ENCODE measurements at regions not wholly inside any gene's neighbourhood (a gene's known extent, or its start where the extent isn't known, plus 50 kb on each side); places are given as distances from the start of the nearest gene placed in this dataset.

DNA sequence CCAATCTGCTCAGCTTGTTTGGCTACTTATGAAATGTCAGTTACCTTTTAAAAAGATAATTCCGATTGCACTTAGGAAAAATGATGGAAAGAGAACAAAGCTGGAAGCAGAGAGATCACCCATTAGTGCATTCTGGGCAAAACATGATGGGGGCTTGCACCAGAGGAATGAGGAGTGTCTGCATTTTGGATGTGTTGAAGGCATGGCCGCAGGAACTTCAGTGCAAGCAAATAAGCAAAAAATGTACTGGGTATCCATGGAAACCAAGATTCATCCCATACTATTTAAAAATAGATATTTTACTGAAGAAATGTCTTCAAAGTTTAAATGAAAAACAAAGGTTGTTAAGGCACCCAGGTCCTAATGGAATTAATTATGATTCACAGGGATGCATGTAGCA, 655.0 kb downstream of the POM121L12 start:
- Histone ChIP-seq H3K4me3 (no peak overlapping the region), H3K27ac (no peak overlapping the region)

- Histone ChIP-seq H3K27ac (no peak overlapping the region), H3K4me3 (no peak overlapping the region)
Observed at GRCh38 chr7:53697913-53698312, 662.5 kb downstream of the POM121L12 start.

DNA sequence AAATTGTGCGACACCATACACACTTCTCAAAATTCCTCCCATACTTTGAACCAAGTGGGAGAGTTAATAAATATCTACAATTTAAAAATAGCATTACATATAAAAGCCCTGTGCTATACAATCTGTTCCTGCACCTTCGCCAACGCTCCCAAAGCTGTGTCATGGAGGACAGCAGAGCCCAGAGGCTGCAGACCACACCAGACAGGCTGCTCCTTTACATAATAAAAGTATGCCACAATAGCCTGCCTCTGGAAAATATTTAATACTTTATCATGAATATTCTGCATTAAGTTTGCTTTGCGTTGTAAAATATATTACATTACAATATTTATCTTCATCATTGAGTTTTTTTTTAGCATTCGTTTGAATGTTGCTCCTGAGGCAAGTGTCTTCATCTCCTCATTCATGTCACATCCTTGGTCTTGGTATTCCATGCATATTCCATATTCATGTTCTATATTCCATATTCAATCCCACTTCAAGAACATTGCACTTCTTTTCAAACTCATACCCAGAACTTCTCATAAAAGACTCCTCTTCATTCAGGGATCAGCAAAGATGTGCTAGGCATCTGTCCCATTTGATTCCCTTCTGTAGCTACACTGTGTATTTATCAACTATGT, 663.9 kb downstream of the POM121L12 start:
- no peak overlapping the region for H3K27ac ChIP-seq
- no peak overlapping the region for H3K4me3 ChIP-seq

DNA sequence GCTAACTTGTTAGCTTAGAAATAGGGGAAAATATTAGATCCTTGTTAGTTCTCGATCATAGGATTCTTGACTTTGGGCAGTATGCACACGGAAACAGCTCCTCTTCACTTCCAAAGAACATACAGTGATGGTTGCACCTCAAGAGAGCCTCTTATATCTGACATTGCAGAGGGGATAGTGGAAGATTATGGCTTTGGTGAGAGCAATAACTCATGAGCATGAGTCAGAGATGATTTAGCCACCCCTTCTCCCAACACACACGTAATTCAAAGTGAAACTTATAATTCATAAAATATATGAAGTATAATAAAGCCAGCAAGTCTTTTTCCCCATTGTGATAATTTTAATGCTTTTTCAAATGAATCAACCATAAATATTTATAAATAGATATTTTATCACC, 683.7 kb downstream of the POM121L12 start:
- Histone ChIP-seq H3K27ac (no peak overlapping the region), H3K4me3 (no peak overlapping the region)

DNA sequence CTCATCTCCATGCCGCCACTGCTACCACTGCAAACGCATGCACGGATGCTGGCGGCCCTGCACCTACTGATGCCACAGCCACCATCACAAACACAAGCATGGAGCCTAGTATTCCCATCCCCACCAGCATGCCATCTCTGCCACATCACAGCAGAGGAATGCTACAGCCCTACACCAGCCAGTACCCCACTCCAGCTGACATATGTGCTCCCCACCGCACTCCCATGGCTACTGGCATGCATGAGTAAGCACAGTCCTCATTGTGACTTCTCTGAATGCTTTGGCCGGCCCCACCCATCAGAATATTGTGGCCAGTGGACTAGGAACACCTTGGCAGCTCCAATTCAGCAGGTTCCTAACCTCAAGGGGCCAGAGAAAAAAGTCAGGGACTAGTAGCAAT, 705.5 kb downstream of the POM121L12 start:
- H3K4me3 ChIP-seq: no peak overlapping the region
- H3K27ac ChIP-seq: no peak overlapping the region

GRCh38 chr7:53743697-53744402, 708.4 kb downstream of the POM121L12 start:
- Histone ChIP-seq H3K4me3 (no peak overlapping the region), H3K27ac (peak overlapping the region in 1 of 21 experiments; percentile 46)

GRCh38 chr7:53744403-53744760, 708.9 kb downstream of the POM121L12 start:
- no peak overlapping the region for H3K4me3 ChIP-seq
- H3K27ac ChIP-seq: no peak overlapping the region

- Histone ChIP-seq H3K27ac (no peak overlapping the region), H3K4me3 (no peak overlapping the region)
Observed at GRCh38 chr7:53756946-53757345, 721.5 kb downstream of the POM121L12 start.

GRCh38 chr7:53768186-53768585, 732.8 kb downstream of the POM121L12 start:
- no peak overlapping the region for H3K4me3 ChIP-seq
- H3K27ac ChIP-seq: no peak overlapping the region

GRCh38 chr7:53771701-53772100, 736.3 kb downstream of the POM121L12 start:
- Histone ChIP-seq H3K4me3 (no peak overlapping the region), H3K27ac (no peak overlapping the region)

GRCh38 chr7:53776323-53776722, 740.9 kb downstream of the POM121L12 start:
- Histone ChIP-seq H3K27ac (no peak overlapping the region), H3K4me3 (no peak overlapping the region)

DNA sequence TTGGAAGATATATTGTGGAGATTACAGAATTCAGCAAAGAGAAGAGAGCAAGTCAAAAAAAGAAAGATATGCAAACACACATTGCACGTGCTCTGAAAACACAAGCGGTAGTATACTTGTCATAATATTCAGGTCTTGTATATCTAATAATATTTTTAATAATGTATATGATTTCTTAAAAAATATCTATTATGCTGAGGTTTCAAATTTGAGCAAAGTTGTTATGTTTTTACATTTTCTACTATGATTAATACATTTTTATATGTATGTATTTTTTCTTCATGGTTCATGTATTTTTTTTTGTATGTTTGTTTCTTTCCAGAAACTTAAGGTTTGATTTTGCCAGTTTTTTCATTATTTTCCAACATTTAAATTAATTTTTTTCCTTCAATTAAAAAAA, 752.4 kb upstream of the VSTM2A start:
- no peak overlapping the region for H3K4me3 ChIP-seq
- H3K27ac ChIP-seq: no peak overlapping the region

DNA sequence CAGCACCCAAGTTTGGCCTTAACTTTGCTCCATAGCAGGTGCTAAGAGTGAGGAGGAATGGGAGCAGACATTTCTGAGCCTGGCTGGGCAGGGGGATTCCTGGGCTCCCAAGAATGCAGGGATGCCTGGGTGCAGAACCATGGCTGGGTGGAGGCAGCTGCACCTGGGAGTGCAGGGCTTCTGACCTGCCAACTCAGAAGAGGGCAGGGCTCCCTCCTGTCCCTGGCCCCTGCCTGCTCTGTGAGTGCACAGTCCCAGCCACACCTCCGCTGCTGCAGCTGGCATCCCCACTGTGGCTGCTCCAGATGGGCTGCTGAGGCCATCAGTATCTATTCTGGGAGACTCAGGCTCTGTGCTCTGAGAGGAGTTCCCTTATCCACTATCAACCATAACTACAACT, 747.4 kb upstream of the VSTM2A start:
- H3K4me3 ChIP-seq: no peak overlapping the region
- H3K27ac ChIP-seq: no peak overlapping the region

DNA sequence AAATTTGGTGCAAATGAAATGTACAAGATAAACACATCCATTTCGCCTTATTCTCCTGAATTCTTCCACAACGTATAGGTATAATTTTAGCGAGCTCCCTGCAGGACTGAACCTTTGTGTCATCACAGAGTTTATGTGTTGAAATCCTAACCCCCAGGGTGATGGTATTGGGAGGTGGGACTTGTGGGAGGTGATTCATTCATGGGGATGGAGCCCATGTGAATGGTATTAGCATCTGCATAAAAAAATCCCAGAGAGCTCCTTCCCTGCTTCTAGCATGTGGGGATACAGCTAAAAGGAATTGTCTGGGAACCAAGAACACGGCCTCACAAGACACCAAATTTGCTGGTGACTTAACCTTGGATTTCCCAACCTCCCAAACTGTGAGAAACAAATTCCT, 741.4 kb upstream of the VSTM2A start:
- Histone ChIP-seq H3K4me3 (no peak overlapping the region), H3K27ac (no peak overlapping the region)

GRCh38 chr7:53806119-53806518, 736.1 kb upstream of the VSTM2A start:
- H3K4me3 ChIP-seq: no peak overlapping the region

DNA sequence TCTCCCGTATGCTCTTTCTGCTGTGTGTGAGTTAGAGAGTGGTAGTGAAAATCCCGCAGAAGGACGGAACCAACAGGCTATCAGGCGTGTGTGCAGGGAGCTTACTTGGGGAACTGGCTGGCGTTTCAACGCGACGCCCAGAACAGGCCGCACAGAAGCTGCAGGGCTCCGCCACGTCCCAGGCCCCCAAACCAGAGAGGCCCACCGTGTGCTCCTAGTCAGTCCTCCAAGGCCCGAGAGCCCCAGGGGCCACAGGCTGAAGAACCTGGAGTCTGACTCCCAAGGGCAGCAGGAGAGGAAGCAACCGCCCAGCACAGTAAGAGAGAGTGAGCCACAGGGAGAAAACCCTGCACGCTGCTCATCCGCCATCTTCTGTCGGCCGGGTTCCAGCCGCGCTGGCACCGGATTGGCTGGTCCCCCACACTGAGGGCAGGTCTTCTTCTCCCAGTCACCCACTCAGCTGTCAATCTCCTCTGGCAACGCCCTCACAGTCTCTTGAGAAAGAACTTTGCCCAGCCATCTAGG, 730.6 kb upstream of the VSTM2A start:
- H3K27ac ChIP-seq: no peak overlapping the region
- no peak overlapping the region for H3K4me3 ChIP-seq

More at GRCh38 chr7:53806119-53806518, 736.1 kb upstream of the VSTM2A start:
- H3K27ac ChIP-seq: no peak overlapping the region

DNA sequence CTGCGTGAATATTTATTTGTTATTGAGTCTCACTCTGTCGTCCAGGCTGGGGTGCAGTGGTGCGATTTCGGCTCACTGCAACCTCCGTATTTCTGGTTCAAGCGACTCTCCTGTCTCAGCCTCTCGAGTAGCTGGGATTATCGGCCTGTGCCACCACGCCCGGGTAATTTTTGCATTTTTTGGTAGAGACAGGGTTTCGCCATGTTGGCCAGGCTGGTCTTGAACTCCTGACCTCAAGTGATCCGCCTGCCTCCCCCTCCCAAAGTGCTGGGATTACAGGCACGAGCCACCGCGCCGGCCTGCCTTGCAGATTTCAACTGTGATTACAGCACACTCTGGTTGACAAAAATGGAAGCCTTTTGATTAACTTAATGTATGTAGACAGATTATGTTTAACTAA, 730.0 kb upstream of the VSTM2A start:
- Histone ChIP-seq H3K4me3 (no peak overlapping the region), H3K27ac (no peak overlapping the region)

- H3K27ac ChIP-seq: no peak overlapping the region
- no peak overlapping the region for H3K4me3 ChIP-seq
Observed at GRCh38 chr7:53835301-53835700, 706.9 kb upstream of the VSTM2A start.

GRCh38 chr7:53877688-53878087, 664.5 kb upstream of the VSTM2A start:
- H3K4me3 ChIP-seq: no peak overlapping the region
- H3K27ac ChIP-seq: no peak overlapping the region

- no peak overlapping the region for H3K4me3 ChIP-seq
- H3K27ac ChIP-seq: no peak overlapping the region
Observed at GRCh38 chr7:53900856-53901528, 641.2 kb upstream of the VSTM2A start.

DNA sequence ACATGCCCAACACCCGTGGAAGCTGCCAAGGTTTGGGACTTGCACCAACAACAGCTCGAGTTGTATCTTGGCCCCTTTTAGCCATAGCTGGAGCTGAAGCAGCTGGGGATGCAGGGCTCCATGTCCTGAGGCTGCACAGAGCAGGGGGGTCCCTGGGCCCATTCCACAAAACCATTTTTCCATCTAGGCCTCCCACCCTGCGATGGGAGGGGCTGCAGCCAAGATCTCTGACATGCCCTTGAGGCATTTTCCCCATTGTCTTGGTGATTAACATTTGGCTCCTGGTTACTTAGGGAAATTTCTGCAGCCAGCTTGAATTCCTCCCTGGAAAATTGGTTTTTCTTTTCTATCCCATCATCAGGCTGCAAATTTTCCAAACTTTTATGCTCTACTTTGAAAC, 637.8 kb upstream of the VSTM2A start:
- H3K27ac ChIP-seq: no peak overlapping the region
- no peak overlapping the region for H3K4me3 ChIP-seq

Measured in skin epidermis (tissue), 12 donors.